Immature natural killer cell (primary cell): ENCODE measurements at regions not wholly inside any gene's neighbourhood (a gene's known extent, or its start where the extent isn't known, plus 50 kb on each side); places are given as distances from the start of the nearest gene placed in this dataset.
"Not testable (repeated sequence)": the region's sequence is repeated elsewhere in the genome, so short reads cannot be mapped to it uniquely, and the experiment has no call there.

ENCODE experiments used
- DNase-seq, 3 donors: peaks; one replicate each; pipeline ENCODE4 v3.0.0; 2022; ENCODE audit warnings: mixed read lengths in 1 of 3
- H3K27ac Mint-ChIP-seq, 6 donors: one replicate each; pipeline ENCODE4 v1.8.0; 2020; ENCODE audit warnings: mixed read lengths in 6 of 6, mild to moderate bottlenecking in 5 of 6, inconsistent platforms in 4 of 6, moderate library complexity in 3 of 6
- H3K27me3 Mint-ChIP-seq, 3 donors: one replicate each; pipeline ENCODE4 v1.8.0; 2020 to 2021; ENCODE audit warnings: low read depth in 3 of 3, mild to moderate bottlenecking in 3 of 3, mixed read lengths in 3 of 3, moderate library complexity in 3 of 3, inconsistent platforms in 1 of 3
- H3K36me3 Mint-ChIP-seq, 3 donors: one replicate each; pipeline ENCODE4 v1.8.0; 2020; ENCODE audit warnings: mixed read lengths in 3 of 3, inconsistent platforms in 2 of 3, mild to moderate bottlenecking in 2 of 3
- H3K4me1 Mint-ChIP-seq, 2 donors: one replicate each; pipeline ENCODE4 v1.8.0; 2020; ENCODE audit warnings: inconsistent platforms in 2 of 2, mild to moderate bottlenecking in 2 of 2, mixed read lengths in 2 of 2, moderate library complexity in 1 of 2
- H3K4me3 Mint-ChIP-seq, 5 donors: one replicate each; pipeline ENCODE4 v1.8.0; 2020; ENCODE audit warnings: mild to moderate bottlenecking in 5 of 5, mixed read lengths in 5 of 5, inconsistent platforms in 3 of 5, moderate library complexity in 3 of 5
- H3K9me3 Mint-ChIP-seq, 6 donors: one replicate each; pipeline ENCODE4 v1.8.0; 2020; ENCODE audit warnings: mild to moderate bottlenecking in 6 of 6, mixed read lengths in 6 of 6, inconsistent platforms in 4 of 6, moderate library complexity in 3 of 6

DNA sequence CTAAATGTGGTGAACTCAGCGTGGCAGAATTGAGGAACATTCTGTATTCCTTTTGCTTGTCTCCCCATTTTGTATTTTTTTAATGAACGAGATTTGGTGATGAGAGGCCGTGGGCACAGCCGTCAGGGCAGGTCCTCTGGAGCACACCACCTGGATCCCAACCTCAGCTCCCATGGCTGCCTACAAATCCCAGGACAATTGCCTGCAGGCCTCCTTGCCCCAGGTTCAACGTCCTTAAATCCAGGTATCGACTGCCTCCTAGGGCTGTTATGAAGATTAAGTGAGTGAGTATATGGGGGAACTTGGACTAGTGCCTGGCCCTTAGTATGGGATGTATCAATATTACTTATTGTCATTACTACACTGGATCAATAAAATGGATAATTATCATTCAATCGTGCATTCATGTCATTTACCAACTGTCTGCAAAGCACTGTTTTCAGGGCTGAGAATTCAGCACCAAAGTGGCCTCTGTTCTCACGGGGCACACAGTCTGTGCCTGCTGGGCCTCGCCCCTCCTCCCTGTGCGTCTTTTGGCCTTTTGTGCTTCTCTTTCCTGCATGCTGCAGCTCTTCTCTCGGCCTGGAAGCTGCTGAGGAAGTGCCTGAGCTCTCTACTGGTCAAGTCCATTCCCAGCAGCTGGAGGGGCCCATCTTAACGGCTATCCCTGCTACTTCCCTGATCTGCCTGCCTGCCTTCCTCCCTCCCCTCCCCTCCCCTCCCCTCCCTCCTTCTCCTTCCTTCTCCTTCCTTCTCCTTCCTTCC, 1343.7 kb downstream of the BRD1 start:
- DNase-seq = no peak
- no peak overlapping the region for H3K4me3 Mint-ChIP-seq
- no peaks in the 10 kb centered on the region for H3K36me3 Mint-ChIP-seq
- H3K27ac Mint-ChIP-seq = no peak overlapping the region
- no peaks in the 10 kb centered on the region for H3K9me3 Mint-ChIP-seq
- peaks cover 0 to 1% of the 10 kb centered on the region in 2 donors for H3K4me1 Mint-ChIP-seq
- peaks cover 2 to 19% (median 3%) of the 10 kb centered on the region in 3 donors for H3K27me3 Mint-ChIP-seq

DNA sequence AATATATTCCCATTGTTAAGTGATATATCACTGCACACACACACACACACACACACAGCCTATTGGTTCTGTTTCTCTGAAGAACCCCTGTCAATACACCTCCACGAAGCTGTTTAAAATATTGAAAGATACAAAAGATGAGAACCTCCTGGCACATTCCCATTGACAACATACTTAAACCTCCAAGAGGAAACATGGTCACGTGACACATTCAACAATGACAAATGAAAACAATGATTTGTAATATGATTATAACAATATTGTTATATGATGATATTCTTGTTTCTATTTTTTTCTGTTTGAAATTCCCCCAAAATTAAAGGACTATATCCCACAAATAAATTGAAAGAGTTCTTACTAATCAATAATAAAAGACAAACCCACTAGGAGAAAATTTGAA, 1344.9 kb downstream of the BRD1 start:
- Mint-ChIP-seq H3K27ac (no peak overlapping the region), H3K27me3 (peaks cover 2 to 10% (median 2%) of the 10 kb centered on the region in 3 donors), H3K36me3 (no peaks in the 10 kb centered on the region), H3K4me3 (no peak overlapping the region), H3K4me1 (no peaks in the 10 kb centered on the region), H3K9me3 (no peaks in the 10 kb centered on the region)
- no peak for DNase-seq

- not testable (repeated sequence) for H3K27me3 Mint-ChIP-seq, H3K9me3 Mint-ChIP-seq, H3K27ac Mint-ChIP-seq, H3K4me3 Mint-ChIP-seq, DNase-seq, H3K36me3 Mint-ChIP-seq, H3K4me1 Mint-ChIP-seq
Observed at GRCh38 chr22:48482198-48482597, 1345.5 kb downstream of the BRD1 start.

- no peaks in the 10 kb centered on the region for H3K4me1 Mint-ChIP-seq
- no peak for DNase-seq
- H3K36me3 Mint-ChIP-seq = no peaks in the 10 kb centered on the region
- no peak overlapping the region for H3K27ac Mint-ChIP-seq
- H3K27me3 Mint-ChIP-seq = peaks cover 2 to 8% (median 2%) of the 10 kb centered on the region in 3 donors
- H3K4me3 Mint-ChIP-seq = no peak overlapping the region
- no peaks in the 10 kb centered on the region for H3K9me3 Mint-ChIP-seq
Observed at GRCh38 chr22:48481748-48482147, 1345.9 kb downstream of the BRD1 start.

GRCh38 chr22:48478529-48479265, 1349.0 kb downstream of the BRD1 start:
- H3K36me3 Mint-ChIP-seq = no peaks in the 10 kb centered on the region
- DNase-seq = no peak
- H3K4me3 Mint-ChIP-seq = no peak overlapping the region
- H3K27ac Mint-ChIP-seq = no peak overlapping the region
- no peaks in the 10 kb centered on the region for H3K9me3 Mint-ChIP-seq
- peaks cover 0 to 5% (median 0%) of the 10 kb centered on the region in 3 donors for H3K27me3 Mint-ChIP-seq
- H3K4me1 Mint-ChIP-seq = no peaks in the 10 kb centered on the region

DNA sequence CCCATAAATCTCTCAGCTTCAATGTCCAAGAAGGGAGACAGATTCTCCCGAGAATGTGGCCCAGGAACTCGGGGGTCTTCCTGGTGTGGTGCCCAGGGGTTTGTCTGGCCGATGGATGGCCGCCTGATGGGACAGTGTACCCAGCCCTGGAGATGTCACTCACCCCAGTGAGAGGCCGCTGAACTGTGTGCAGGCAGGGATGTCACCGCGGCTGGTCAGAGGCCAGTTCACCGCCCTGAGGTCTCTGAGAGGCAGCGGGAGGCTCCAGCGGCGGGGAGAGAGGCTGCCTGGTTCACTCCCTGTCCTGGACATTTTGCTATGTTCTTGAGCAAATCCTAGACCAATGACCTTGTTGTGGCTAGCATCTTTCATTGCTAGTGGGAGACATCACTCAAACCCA, 1349.5 kb downstream of the BRD1 start:
- DNase-seq = no peak
- Mint-ChIP-seq H3K9me3 (no peaks in the 10 kb centered on the region), H3K4me1 (no peaks in the 10 kb centered on the region), H3K27me3 (peaks cover 0 to 5% (median 2%) of the 10 kb centered on the region in 3 donors), H3K36me3 (no peaks in the 10 kb centered on the region), H3K27ac (no peak overlapping the region), H3K4me3 (no peak overlapping the region)

DNA sequence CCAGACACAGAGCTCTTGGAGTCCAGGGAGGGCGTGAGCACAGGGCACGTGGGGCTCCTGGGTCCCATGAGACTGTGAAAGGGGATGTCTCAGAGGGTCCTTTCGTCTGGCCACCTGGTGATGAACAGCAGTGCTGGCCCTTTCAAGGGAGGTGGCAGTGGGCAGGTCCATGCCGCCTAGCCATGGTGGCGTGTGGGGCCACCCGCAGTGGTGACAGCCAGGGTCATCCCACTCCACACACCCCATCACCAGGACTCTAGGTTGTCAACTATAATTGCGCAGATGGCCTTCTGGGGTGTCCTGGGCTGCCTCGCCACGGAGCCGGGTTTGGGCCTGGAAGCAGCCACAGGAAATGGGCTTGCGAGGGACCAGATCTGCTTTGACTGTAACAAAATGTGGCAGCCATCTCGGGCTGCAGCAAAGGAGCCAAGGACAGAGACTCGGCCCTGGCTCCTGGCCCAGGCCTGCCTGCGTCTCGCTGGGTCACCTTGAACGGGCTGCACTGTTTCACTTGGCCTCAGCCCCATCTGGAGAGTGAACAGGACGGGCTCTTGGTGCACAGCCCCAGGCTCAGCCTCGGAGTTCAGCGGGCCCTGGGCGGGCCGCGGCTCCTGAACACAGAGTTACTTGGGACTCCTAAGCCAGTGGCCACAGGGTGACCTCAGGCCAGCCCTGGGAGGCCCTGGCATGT, 1350.5 kb downstream of the BRD1 start:
- H3K9me3 Mint-ChIP-seq = no peaks in the 10 kb centered on the region
- no peaks in the 10 kb centered on the region for H3K36me3 Mint-ChIP-seq
- peak overlapping the region in 1 of 6 donors; percentile 26 for H3K27ac Mint-ChIP-seq
- H3K4me3 Mint-ChIP-seq = no peak overlapping the region
- DNase-seq = no peak
- peaks cover 0 to 5% (median 2%) of the 10 kb centered on the region in 3 donors for H3K27me3 Mint-ChIP-seq
- no peaks in the 10 kb centered on the region for H3K4me1 Mint-ChIP-seq

- H3K4me1 Mint-ChIP-seq = no peaks in the 10 kb centered on the region
- no peaks in the 10 kb centered on the region for H3K36me3 Mint-ChIP-seq
- H3K27ac Mint-ChIP-seq = peak overlapping the region in 1 of 6 donors; percentile 26
- no peak for DNase-seq
- H3K4me3 Mint-ChIP-seq = no peak overlapping the region
- no peaks in the 10 kb centered on the region for H3K9me3 Mint-ChIP-seq
- H3K27me3 Mint-ChIP-seq = peaks cover 0 to 5% (median 2%) of the 10 kb centered on the region in 3 donors
Observed at GRCh38 chr22:48476577-48476976, 1351.1 kb downstream of the BRD1 start.

DNA sequence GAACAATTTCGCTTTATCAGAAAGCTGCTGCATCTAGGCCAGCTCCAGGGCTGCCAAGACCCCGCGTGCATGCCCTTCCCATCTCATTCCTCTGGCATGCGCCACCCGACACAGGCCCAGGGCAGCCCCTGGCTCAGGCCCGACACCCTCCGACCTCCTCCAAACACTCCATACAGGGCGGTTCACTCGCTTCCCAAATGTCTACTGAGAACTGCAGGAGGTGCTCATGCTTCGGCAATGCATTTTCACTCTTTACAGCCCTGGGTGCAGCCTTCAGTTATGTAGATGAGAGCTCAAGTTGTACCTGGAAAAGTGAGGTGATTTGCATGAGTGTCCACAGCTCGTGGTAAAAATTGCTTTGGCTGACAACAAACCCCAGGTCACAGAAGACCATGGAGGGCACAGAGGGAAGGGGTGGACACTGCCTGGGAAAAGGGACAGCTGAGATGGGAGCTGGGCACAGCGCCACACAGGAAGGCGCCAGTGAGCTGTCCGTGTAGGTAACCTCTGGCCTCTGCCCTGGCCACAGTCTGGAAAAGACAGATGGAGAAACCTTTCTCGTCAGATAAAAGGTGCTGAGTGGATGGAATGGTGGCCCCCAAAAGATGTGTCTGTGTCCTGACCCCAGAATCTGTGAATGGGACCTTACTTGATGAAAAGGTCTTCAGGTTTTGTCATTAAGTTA, 1351.9 kb downstream of the BRD1 start:
- DNase-seq = no peak
- Mint-ChIP-seq H3K27ac (no peak overlapping the region), H3K36me3 (no peaks in the 10 kb centered on the region), H3K9me3 (no peaks in the 10 kb centered on the region), H3K4me3 (no peak overlapping the region), H3K4me1 (no peaks in the 10 kb centered on the region), H3K27me3 (peaks cover 2 to 5% (median 3%) of the 10 kb centered on the region in 3 donors)

DNA sequence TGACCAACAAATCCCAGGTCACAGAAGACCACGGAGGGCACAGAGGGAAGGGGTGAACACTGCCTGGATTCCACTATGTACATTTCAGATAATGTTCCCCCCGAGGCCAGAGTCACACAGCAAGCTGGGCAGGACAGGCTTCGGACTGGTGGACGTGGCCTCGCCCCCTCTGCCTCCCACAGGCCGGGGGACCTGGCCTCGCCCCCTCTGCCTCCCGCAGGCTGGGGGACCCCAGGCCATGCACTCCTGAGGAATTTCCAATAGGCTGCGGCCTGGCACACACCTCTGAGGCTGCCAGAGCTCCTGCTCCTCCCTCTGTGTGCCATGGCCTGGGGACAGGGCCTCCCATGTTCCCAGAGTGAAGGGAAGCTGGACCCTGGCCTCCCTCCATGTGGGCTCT, 1352.8 kb downstream of the BRD1 start:
- Mint-ChIP-seq H3K4me1 (no peaks in the 10 kb centered on the region), H3K9me3 (no peaks in the 10 kb centered on the region), H3K27ac (no peak overlapping the region), H3K27me3 (peaks cover 3 to 5% (median 5%) of the 10 kb centered on the region in 3 donors), H3K4me3 (no peak overlapping the region), H3K36me3 (no peaks in the 10 kb centered on the region)
- no peak for DNase-seq

GRCh38 chr22:48473202-48473601, 1354.5 kb downstream of the BRD1 start:
- Mint-ChIP-seq H3K4me1 (no peaks in the 10 kb centered on the region), H3K27me3 (peaks cover 3 to 10% (median 5%) of the 10 kb centered on the region in 3 donors), H3K4me3 (no peak overlapping the region), H3K27ac (no peak overlapping the region), H3K9me3 (no peaks in the 10 kb centered on the region), H3K36me3 (no peaks in the 10 kb centered on the region)
- DNase-seq = no peak

DNA sequence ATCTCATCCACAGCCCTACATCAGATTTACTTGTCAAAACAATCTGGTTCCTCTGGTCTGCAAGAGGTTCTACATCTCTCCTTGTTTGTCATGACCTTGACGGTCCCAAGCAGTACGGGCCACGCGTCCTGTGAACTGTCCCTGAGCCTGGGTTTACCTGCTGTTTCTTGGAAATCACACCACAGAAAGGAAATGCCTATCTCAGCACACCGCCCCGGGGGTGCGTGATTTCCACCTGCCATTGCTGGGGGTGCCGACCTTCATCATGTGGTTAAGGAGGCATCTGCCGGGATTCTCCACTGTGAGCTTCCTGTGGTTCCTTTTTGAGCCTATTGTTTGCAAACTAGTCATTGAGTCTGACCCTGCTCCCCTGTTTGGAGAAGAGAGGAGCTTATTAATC, 1363.4 kb downstream of the BRD1 start:
- no peaks in the 10 kb centered on the region for H3K9me3 Mint-ChIP-seq
- no peak for DNase-seq
- no peaks in the 10 kb centered on the region for H3K4me1 Mint-ChIP-seq
- H3K36me3 Mint-ChIP-seq = no peaks in the 10 kb centered on the region
- no peak overlapping the region for H3K27ac Mint-ChIP-seq
- no peak overlapping the region for H3K4me3 Mint-ChIP-seq
- H3K27me3 Mint-ChIP-seq = peaks cover 0 to 6% (median 4%) of the 10 kb centered on the region in 3 donors

DNA sequence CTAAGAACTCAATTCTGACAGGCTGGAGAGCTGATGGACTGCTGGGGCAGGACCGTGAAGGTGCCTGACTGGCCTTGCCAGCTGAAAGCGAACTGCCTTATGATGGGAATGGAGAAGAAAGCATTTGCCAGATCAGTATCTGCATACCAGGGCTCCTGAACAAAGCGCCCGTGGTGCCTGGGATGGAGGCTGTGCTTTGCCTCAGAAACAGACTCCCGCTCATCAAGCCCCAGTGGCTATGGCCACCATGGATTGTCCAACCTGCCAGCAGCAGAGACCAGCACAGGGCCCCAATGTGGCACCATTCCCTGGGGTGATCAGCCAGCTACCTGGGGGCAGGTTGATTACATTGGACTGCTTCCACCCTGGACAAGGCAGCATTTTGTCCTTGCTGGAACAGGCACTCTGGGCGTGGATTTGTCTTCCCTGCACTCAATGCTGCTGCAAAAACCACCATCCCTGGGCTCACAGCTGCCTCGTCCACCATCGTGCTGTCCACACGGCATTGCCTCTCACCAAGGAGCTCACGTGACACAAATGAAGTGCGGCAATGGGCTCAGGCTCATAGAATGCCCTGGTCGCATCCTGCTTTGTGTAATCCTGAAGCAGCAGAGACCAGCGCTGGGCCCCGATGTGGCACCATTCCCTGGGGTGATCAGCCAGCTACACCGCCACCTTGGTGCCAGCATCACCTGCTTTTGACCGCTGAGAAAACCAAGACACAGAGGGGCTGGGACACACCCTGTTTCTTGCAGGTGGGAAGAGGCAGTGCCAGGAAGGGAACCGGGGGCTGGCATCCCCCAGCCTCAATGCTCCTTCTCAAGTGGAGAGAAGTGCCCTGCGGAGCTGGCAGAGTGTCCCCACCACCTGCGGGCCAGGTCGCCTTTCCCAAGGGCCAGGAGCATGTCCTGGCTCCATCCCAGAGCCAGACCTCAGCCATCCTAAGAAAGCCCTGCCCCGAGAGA, 1367.5 kb downstream of the BRD1 start:
- peaks cover 0 to 6% (median 1%) of the 10 kb centered on the region in 3 donors for H3K27me3 Mint-ChIP-seq
- no peaks in the 10 kb centered on the region for H3K36me3 Mint-ChIP-seq
- H3K4me1 Mint-ChIP-seq = no peaks in the 10 kb centered on the region
- H3K9me3 Mint-ChIP-seq = no peaks in the 10 kb centered on the region
- H3K4me3 Mint-ChIP-seq = no peak overlapping the region
- H3K27ac Mint-ChIP-seq = no peak overlapping the region
- DNase-seq = no peak
